CD4-positive, alpha-beta T cell treated with Interleukin-21 for 1 hour (primary cell): ENCODE measurements at regions not wholly inside any gene's neighbourhood (a gene's known extent, or its start where the extent isn't known, plus 50 kb on each side); places are given as distances from the start of the nearest gene placed in this dataset.

Experiments used
- DNase-seq: peaks from one replicate; pipeline ENCODE4 v3.0.0-alpha.2; 2020

- no peak for DNase-seq
Measured at GRCh38 chr14:32027255-32027939, 49.7 kb upstream of the ARHGAP5 start.
